Spleen (tissue), 11 donors: ENCODE measurements at regions not wholly inside any gene's neighbourhood (a gene's known extent, or its start where the extent isn't known, plus 50 kb on each side); places are given as distances from the start of the nearest gene placed in this dataset.

ENCODE experiments used
- DNase-seq: peaks from one replicate; pipeline ENCODE4 v3.0.0-alpha.2; 2020
- H3K27ac ChIP-seq, 8 donors: fragments of 200-600 bp; sonication (generic) in 7 of 8; 1 replicate in 4 of 8; 2 replicates in 4 of 8; pipeline versions ENCODE4 v1.5.0 to v1.8.0; 2016 to 2021; ENCODE audit warnings: inconsistent platforms in 4 of 8, mild to moderate bottlenecking in 4 of 8, moderate library complexity in 1 of 8
- H3K27me3 ChIP-seq, 7 donors: fragments of 200-600 bp; sonication (generic) in 6 of 7; replicated peaks in 1 of 7; 1 replicate in 4 of 7; 2 replicates in 3 of 7; pipeline versions ENCODE4 v1.5.0 to v1.8.0; 2016 to 2021; ENCODE audit warnings: inconsistent platforms in 3 of 7, mild to moderate bottlenecking in 1 of 7
- H3K36me3 ChIP-seq, 6 donors: fragments of 200-600 bp; sonication (generic) in 5 of 6; 1 replicate in 4 of 6; 2 replicates in 2 of 6; pipeline versions ENCODE4 v1.5.0 to v1.8.0; 2016 to 2021; ENCODE audit warnings: inconsistent platforms in 2 of 6
- H3K4me1 ChIP-seq, 6 donors: fragments of 200-600 bp; sonication (generic) in 5 of 6; 1 replicate in 3 of 6; 2 replicates in 3 of 6; pipeline versions ENCODE4 v1.5.0 to v1.8.0; 2016 to 2021; ENCODE audit warnings: inconsistent platforms in 3 of 6
- H3K4me3 ChIP-seq, 8 donors: fragments of 200-600 bp; sonication (generic) in 7 of 8; 1 replicate in 4 of 8; 2 replicates in 4 of 8; pipeline versions ENCODE4 v1.5.0 to v1.8.0; 2016 to 2021; ENCODE audit warnings: inconsistent platforms in 4 of 8, mild to moderate bottlenecking in 4 of 8, moderate library complexity in 2 of 8
- H3K9me3 ChIP-seq, 8 donors: fragments of 200-600 bp; sonication (generic) in 7 of 8; 1 replicate in 4 of 8; 2 replicates in 4 of 8; pipeline versions ENCODE4 v1.5.0 to v1.8.0; 2016 to 2021; ENCODE audit warnings: inconsistent platforms in 4 of 8
- POLR2A ChIP-seq, 3 donors: fragments of 450-650 bp; IDR thresholded peaks; one replicate each; pipeline ENCODE4 v1.5.1; 2017; ENCODE audit warnings: antibody characterized with exemption in 3 of 3, mild to moderate bottlenecking in 1 of 3
- POLR2AphosphoS5 ChIP-seq, 3 donors: sonication (generic); formaldehyde crosslinking; IDR thresholded peaks; one replicate each; pipeline ENCODE4 v1.5.1; 2017; ENCODE audit warnings: antibody characterized with exemption in 3 of 3
- WGBS, 5 donors: extraction: QIAGEN DNeasy Blood & Tissue Kit in 3 of 5; methylation state at CpG; one replicate each; pipeline versions ENCODE4 v1.1.5 to v1.1.7; 2013 to 2018; 5-methylcytosine and 5-hydroxymethylcytosine counted together
- intact Hi-C: fragments of 100-400 bp; cut with DNase I; formaldehyde crosslinking; loops from one replicate; pipeline ENCODE4 v1.15.0; 2023; ENCODE audit warnings: low total_unique reads
- TF ChIP-seq, protein P1 (sequence below), 11 experiments: fragments of 200-600 bp in 7 of 11; fragments of 450-650 bp in 4 of 11; sonication (generic) in 4 of 11; IDR thresholded peaks in 8 of 11; conservative IDR thresholded peaks in 3 of 11; 1 replicate in 7 of 11; 2 replicates in 4 of 11; pipeline versions ENCODE4 v1.4.0 to v1.8.0; 2016 to 2021; ENCODE audit warnings: antibody characterized with exemption in 11 of 11, inconsistent platforms in 4 of 11, mild to moderate bottlenecking in 1 of 11
- donor health status: healthy with polysubstance abuse.
- donor health status: DM: no; HTN: no; CAD: no; lungs with moderate emphysema.
- donor health status: DM: no; HTN: no; CAD: no.
- donor health status: Bipolar disorder and iron deficiency.
- donor health status: healthy.
- donor health status: DM: no; HTN: no; CAD: no.
- donor health status: DM: yes; HTN: yes; CAD: no.

DNA sequence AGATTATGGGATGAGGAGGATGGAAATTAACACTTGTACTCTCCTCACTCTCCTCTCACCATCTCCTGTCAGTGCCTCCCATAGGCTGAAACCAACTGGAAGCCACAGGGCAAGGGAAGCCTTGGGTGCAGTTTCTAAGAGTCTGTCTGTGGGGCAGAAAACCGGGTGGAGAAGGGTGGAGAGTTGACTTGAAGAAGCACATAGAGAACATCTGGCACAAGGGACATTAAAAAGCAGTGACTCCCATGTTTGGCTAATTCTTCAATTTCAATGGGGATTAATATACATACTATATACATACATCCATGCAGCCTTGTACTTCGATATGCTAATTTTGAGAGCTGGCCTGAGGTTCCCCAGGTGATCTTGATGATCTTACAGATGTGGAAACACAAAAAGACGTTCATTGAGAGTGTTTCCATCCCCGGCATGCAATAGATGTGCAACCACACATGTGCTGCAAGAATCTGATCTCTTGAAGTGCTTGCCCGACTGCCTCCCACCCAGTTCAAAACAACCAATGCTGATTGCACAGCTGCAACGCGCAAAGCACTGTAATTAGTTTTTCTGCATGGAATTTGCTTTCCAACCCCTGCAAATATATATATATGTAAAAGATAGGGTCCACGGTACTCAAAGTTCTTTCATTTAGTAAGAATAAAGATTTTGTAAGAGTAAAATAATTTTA is 121.9 kb upstream of the TMC3 start:
- WGBS, 5 donors: 62 to 79% (median 67%) methylated on average over 8 of the region's 8 CpGs
- no peak overlapping the region for H3K4me3 ChIP-seq
- DNase-seq: no peak
- H3K27ac ChIP-seq: no peak overlapping the region
- no peaks in the 10 kb centered on the region for H3K36me3 ChIP-seq
- no peak for TF ChIP-seq POLR2AphosphoS5 (IDR thresholded peaks at IDR 0.05)
- no peak for TF ChIP-seq POLR2A (IDR thresholded peaks at IDR 0.05)
- TF ChIP-seq, protein P1, sequence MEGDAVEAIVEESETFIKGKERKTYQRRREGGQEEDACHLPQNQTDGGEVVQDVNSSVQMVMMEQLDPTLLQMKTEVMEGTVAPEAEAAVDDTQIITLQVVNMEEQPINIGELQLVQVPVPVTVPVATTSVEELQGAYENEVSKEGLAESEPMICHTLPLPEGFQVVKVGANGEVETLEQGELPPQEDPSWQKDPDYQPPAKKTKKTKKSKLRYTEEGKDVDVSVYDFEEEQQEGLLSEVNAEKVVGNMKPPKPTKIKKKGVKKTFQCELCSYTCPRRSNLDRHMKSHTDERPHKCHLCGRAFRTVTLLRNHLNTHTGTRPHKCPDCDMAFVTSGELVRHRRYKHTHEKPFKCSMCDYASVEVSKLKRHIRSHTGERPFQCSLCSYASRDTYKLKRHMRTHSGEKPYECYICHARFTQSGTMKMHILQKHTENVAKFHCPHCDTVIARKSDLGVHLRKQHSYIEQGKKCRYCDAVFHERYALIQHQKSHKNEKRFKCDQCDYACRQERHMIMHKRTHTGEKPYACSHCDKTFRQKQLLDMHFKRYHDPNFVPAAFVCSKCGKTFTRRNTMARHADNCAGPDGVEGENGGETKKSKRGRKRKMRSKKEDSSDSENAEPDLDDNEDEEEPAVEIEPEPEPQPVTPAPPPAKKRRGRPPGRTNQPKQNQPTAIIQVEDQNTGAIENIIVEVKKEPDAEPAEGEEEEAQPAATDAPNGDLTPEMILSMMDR (IDR thresholded peaks at IDR 0.05 in 8 of 11, conservative IDR thresholded peaks at IDR 0.05 in 3 of 11): no peak
- peaks cover 0 to 4% (median 0%) of the 10 kb centered on the region in 7 donors for H3K27me3 ChIP-seq
- H3K4me1 ChIP-seq: no peaks in the 10 kb centered on the region
- intact Hi-C loops: no loop called here
- no peaks in the 10 kb centered on the region for H3K9me3 ChIP-seq

DNA sequence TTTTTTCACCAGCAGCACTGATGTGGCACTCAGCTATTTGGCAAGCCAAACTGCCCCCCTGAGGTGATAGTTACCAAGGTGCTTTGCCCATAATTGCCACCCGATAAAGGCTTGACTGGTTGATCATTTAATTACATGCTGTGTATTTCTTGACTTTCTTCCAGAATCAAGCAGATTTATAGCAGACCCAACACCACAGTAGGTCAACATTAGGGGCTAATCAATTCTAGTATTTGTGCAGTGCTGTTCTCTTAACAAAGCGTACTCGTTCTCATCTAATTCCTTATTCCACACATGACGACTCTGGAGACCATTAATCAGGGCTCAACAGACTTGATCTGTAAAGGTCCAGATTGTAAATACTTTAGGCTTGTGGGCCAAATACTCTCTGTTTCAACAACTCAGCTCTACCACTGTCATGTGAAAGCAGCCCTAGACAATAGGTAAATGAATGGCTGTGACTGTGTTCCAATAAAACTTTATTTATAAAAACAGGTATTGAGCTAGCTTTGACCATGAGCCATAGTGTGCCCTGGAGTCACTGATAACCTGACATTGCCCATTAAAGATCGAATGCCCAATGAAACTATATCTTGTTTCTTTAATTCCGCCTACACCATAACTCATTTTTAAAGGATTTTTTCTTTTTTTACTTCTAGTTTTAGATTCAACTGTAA is 119.1 kb upstream of the TMC3 start:
- Histone ChIP-seq H3K4me1 (no peaks in the 10 kb centered on the region), H3K27ac (no peak overlapping the region), H3K9me3 (no peaks in the 10 kb centered on the region), H3K36me3 (no peaks in the 10 kb centered on the region), H3K4me3 (no peak overlapping the region), H3K27me3 (peaks cover 0 to 4% (median 0%) of the 10 kb centered on the region in 7 donors)
- intact Hi-C loops: no loop called here
- no peak for DNase-seq
- TF ChIP-seq POLR2A (IDR thresholded peaks at IDR 0.05) (no peak), POLR2AphosphoS5 (IDR thresholded peaks at IDR 0.05) (no peak)
- TF ChIP-seq, protein P1 (IDR thresholded peaks at IDR 0.05 in 8 of 11, conservative IDR thresholded peaks at IDR 0.05 in 3 of 11): no peak
- whole genome bisulfite sequencing, 5 donors: 94 to 97% (median 95%) methylated on average over 6 of the region's 6 CpGs

DNA sequence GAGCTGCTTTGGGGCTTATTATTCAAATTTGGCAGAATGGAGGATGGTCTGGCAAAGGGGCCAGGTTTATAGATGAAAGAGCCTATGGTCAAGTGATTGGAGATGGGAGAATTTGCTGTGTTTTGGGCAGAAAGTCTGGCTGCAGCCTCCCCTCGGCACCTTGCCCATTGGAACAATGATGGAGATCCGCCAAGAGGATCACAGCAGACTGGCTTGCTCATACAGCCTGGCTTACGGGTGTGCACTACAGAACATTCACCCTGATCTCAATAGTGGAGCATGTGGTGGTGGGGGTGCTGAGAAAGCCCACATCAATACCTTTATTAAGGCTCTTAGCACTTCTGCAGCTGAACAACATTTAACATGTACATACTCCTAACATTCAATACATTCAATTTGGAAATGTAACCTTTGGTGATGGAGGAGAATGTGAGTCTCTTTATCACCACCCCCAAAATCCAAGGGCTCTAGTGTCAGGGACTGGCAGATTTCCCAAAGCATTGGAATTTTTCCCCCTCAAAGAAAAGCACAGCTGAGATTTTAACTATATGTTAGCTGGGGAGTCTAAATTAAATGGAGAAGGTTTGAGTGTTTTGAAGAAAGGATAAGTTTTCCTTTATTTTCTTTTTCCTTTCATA is 118.4 kb upstream of the TMC3 start:
- TF ChIP-seq, protein P1 (IDR thresholded peaks at IDR 0.05 in 8 of 11, conservative IDR thresholded peaks at IDR 0.05 in 3 of 11): no peak
- Histone ChIP-seq H3K9me3 (no peaks in the 10 kb centered on the region), H3K4me3 (no peak overlapping the region), H3K27ac (no peak overlapping the region), H3K27me3 (peaks cover 0 to 4% (median 0%) of the 10 kb centered on the region in 7 donors), H3K4me1 (no peaks in the 10 kb centered on the region), H3K36me3 (no peaks in the 10 kb centered on the region)
- intact Hi-C loops: no loop called here
- DNase-seq: no peak
- 70 to 81% (median 71%) methylated on average over 3 of the region's 3 CpGs for WGBS, 5 donors
